ENCODE measurements at regions not wholly inside any gene's neighbourhood (a gene's known extent, or its start where the extent isn't known, plus 50 kb on each side); places are given as distances from the start of the nearest gene placed in this dataset.
"Not testable (repeated sequence)": the region's sequence is repeated elsewhere in the genome, so short reads cannot be mapped to it uniquely, and the experiment has no call there.

GRCh38 chr12:67758521-67758920 is 110.0 kb downstream of the DYRK2 start:
- no peak for DNase-seq (ENCODE audit: low spot score)

GRCh38 chr12:67759829-67760228 is 111.3 kb downstream of the DYRK2 start:
- DNase-seq (ENCODE audit: low spot score), result no peak

GRCh38 chr12:67760586-67761275 is 112.2 kb downstream of the DYRK2 start:
- DNase-seq (ENCODE audit: low spot score), result no peak

- DNase-seq (ENCODE audit: low spot score), result no peak
These were observed 113.0 kb downstream of the DYRK2 start for GRCh38 chr12:67761566-67761965.

- DNase-seq (ENCODE audit: low spot score), result no peak
These were observed 115.5 kb downstream of the DYRK2 start for GRCh38 chr12:67764055-67764454.

GRCh38 chr12:67764946-67765619 is 116.5 kb downstream of the DYRK2 start:
- DNase-seq (ENCODE audit: low spot score), result no peak

- DNase-seq (ENCODE audit: low spot score), result peak; percentile 55
These were observed 117.5 kb downstream of the DYRK2 start for GRCh38 chr12:67765776-67766766.

- DNase-seq (ENCODE audit: low spot score), result no peak
These were observed 124.0 kb downstream of the DYRK2 start for GRCh38 chr12:67772267-67773169.

- no peak for DNase-seq (ENCODE audit: low spot score)
These were observed 125.4 kb downstream of the DYRK2 start for GRCh38 chr12:67773896-67774295.

- DNase-seq (ENCODE audit: low spot score), result no peak
These were observed 126.5 kb downstream of the DYRK2 start for GRCh38 chr12:67774983-67775587.

- DNase-seq (ENCODE audit: low spot score), result no peak
These were observed 132.1 kb downstream of the DYRK2 start for GRCh38 chr12:67780580-67781084.

- DNase-seq (ENCODE audit: low spot score), result no peak
These were observed 134.0 kb downstream of the DYRK2 start for GRCh38 chr12:67782573-67782972.

- no peak for DNase-seq (ENCODE audit: low spot score)
These were observed 134.8 kb downstream of the DYRK2 start for GRCh38 chr12:67783393-67783792.

GRCh38 chr12:67784831-67785230 is 136.3 kb downstream of the DYRK2 start:
- DNase-seq (ENCODE audit: low spot score), result no peak

GRCh38 chr12:67786086-67786485 is 137.5 kb downstream of the DYRK2 start:
- no peak for DNase-seq (ENCODE audit: low spot score)

- DNase-seq (ENCODE audit: low spot score), result peak; percentile 75
These were observed 139.6 kb downstream of the DYRK2 start for GRCh38 chr12:67788118-67788517.

- DNase-seq (ENCODE audit: low spot score), result no peak
These were observed 140.7 kb downstream of the DYRK2 start for GRCh38 chr12:67789266-67789665.

- no peak for DNase-seq (ENCODE audit: low spot score)
These were observed 142.1 kb downstream of the DYRK2 start for GRCh38 chr12:67790660-67791059.

GRCh38 chr12:67791362-67791761 is 142.8 kb downstream of the DYRK2 start:
- DNase-seq (ENCODE audit: low spot score), result not testable (repeated sequence)

- DNase-seq (ENCODE audit: low spot score), result no peak
These were observed 143.6 kb downstream of the DYRK2 start for GRCh38 chr12:67792185-67792584.
